ENCODE measurements at regions not wholly inside any gene's neighbourhood (a gene's known extent, or its start where the extent isn't known, plus 50 kb on each side); places are given as distances from the start of the nearest gene placed in this dataset.
"Not testable (repeated sequence)": the region's sequence is repeated elsewhere in the genome, so short reads cannot be mapped to it uniquely, and the experiment has no call there.

- no peak for DNase-seq (ENCODE audit: low spot score)
These were observed 301.7 kb upstream of the PTCHD4 start for GRCh38 chr6:48412656-48413055.

DNA sequence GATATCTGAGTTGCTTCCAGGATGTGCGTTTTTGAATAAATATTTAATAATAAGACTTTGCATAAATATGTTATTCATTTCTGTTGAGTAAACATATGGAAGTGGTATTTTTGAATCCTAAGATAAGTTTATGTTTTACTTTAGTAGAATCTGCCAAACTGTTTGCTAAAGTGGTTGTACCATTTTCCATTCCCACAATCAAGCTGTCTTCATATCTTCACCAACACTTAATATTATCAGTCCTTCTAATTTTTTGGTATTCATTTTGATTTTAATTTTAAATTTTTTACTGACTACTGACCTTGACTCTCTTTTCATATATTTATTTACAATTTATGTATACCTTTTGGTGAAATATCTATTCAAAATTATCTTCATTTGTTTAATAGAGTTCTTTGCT, 293.9 kb upstream of the PTCHD4 start:
- no peak for DNase-seq (ENCODE audit: low spot score)

- no peak for DNase-seq (ENCODE audit: low spot score)
These were observed 292.6 kb upstream of the PTCHD4 start for GRCh38 chr6:48403587-48403986.

DNA sequence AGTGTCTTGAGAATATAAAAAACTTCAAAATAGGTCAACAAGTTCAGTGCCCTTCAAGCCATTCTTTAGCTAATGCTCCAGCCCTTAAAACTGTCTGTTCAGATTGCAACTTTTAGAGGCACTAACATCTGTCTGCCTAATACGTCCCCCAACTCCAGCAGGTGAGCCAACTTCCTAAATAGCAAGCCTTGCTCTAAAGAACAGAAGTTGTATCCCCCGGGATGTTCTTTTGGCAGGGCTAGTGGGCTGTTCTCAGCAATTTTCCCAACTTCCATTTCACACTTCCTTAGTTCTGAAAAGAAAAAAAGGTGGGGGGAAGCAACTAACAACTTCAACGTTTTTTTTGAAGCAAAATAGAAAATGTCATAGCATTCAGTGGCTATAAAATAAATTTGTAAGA, 290.0 kb upstream of the PTCHD4 start:
- no peak for DNase-seq (ENCODE audit: low spot score)

DNA sequence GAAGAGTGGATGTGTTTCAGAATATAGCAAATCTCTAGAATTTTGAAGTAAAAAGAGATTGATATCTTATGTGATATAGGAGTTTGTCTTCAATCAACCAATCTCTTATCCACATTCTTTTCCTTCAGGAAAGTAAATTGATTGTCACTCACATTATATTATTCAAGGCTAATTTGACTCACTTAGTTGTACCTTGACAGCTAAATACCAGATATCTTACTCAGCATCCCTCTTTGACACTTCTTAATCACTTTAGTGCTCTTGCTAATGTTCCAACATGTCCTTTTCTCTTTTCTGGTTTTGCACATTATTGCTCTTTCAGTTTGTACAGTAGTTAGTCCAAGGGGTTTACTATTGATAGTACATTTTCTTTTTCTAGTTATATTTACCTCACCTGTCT, 286.9 kb upstream of the PTCHD4 start:
- no peak for DNase-seq (ENCODE audit: low spot score)

- no peak for DNase-seq (ENCODE audit: low spot score)
These were observed 278.4 kb upstream of the PTCHD4 start for GRCh38 chr6:48389146-48390043.

GRCh38 chr6:48388044-48388443, 277.0 kb upstream of the PTCHD4 start:
- DNase-seq (ENCODE audit: low spot score): no peak

GRCh38 chr6:48378884-48379407, 267.9 kb upstream of the PTCHD4 start:
- no peak for DNase-seq (ENCODE audit: low spot score)

DNA sequence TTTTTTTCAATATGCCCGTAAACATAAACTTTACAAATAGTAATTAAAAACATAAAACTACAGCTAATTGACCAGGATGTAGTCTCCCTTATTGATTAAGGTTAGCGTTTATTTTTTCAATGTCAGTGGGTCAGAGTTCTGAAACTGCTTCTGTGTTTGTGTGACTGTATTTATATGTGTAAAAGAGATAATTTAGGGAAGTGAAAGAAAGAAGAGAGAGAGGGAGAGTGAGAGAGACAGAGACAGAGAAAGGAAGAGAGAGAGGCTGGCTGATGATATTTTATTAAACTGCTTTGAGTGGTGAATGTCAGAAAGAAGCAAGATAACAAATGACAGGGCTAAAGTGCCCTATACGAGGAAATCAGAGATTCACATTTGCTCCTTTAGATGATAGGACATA, 266.1 kb upstream of the PTCHD4 start:
- DNase-seq (ENCODE audit: low spot score): no peak

- DNase-seq (ENCODE audit: low spot score): not testable (repeated sequence)
These were observed 260.2 kb upstream of the PTCHD4 start for GRCh38 chr6:48371226-48371625.

- DNase-seq (ENCODE audit: low spot score): no peak
These were observed 258.1 kb upstream of the PTCHD4 start for GRCh38 chr6:48369100-48369499.

GRCh38 chr6:48325701-48326100, 214.7 kb upstream of the PTCHD4 start:
- DNase-seq (ENCODE audit: low spot score): no peak

GRCh38 chr6:48318670-48319069, 207.7 kb upstream of the PTCHD4 start:
- no peak for DNase-seq (ENCODE audit: low spot score)

DNA sequence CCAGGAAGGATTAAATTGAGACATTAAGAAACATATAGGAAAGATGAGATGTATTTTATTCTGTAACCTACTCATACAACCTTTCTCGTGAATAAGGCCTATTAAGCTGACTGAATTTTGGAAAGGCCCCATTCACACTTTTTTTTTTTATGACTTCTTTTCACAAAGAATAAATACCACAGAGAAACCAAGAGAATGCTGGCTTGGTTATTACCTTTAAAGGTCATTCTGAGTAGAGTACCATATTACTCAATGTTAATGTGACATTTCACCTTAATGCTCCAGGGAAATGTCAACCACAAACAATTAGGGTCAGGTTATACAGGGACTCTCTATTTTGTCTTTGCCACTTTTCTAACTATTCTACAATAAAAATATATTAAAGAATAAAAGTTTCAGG, 204.9 kb upstream of the PTCHD4 start:
- no peak for DNase-seq (ENCODE audit: low spot score)

GRCh38 chr6:48315051-48315719, 204.2 kb upstream of the PTCHD4 start:
- no peak for DNase-seq (ENCODE audit: low spot score)

- no peak for DNase-seq (ENCODE audit: low spot score)
These were observed 200.3 kb upstream of the PTCHD4 start for GRCh38 chr6:48311301-48311700.

- DNase-seq (ENCODE audit: low spot score): no peak
These were observed 196.6 kb upstream of the PTCHD4 start for GRCh38 chr6:48307573-48307972.

- DNase-seq (ENCODE audit: low spot score): no peak
These were observed 179.6 kb upstream of the PTCHD4 start for GRCh38 chr6:48290595-48290994.

DNA sequence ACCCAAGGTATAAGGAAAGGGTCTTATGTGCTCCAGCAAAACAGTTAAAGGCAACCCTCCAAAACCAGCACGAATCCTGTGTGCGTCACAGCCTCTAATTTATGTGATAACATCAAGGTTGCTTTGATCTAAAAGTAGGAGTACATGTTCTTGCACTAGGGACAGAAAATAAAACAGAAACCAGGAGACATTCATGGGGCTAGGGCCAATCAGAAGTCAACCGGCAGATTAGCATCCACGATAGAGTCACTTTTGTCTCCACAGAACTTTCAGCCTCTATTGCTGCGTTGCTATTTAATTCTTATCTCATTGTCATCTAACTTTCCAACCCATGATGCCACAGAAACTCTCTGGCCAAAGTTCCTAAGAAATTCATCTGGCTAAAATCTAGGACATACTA, 178.8 kb upstream of the PTCHD4 start:
- DNase-seq (ENCODE audit: low spot score): no peak

DNA sequence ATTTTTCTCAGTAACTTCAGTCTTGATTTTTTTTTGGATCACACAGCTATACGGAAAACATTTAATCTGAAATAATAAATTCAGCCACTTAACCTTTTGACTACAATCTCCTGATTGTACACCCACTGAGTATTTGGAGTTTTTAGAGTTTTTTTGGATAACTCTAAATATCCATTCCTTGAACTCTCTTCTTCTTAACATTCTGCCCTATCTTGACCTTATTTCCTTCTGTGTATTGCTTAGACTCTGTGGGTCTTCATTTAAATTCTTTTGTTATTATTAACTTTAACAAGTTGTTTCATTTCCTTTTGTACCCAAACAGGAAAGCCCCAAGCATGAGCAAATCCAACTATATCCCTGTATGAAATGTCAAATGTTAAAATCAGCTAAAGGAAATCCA, 170.2 kb upstream of the PTCHD4 start:
- no peak for DNase-seq (ENCODE audit: low spot score)

DNA sequence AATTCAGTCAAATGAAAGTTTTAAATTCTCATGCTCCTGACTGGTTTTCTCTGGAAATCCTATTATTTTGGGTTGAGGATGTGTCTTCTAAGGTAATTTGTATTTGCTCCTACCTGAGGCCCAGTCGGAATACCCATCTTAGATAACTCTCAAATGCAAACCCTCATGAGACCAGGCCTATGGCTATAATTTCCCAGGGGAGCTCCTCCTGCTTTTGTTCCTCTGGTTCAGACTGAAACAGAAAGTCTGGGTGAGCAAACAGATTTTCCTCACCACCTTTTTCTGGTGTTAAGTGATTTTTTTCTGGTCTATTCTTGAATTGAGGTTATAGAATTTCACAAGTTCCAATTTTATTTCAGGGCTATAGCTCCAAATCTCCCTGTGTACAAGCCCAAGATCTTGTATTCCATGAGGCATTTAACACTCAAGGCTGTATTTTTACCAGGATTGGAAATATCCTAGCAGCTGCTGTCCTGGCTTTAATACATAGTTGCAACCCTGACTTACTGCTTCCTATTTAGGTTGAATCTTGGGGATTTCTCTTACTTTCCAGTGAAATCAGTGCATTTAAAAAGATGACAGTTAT, 169.1 kb upstream of the PTCHD4 start:
- DNase-seq (ENCODE audit: low spot score): no peak

DNA sequence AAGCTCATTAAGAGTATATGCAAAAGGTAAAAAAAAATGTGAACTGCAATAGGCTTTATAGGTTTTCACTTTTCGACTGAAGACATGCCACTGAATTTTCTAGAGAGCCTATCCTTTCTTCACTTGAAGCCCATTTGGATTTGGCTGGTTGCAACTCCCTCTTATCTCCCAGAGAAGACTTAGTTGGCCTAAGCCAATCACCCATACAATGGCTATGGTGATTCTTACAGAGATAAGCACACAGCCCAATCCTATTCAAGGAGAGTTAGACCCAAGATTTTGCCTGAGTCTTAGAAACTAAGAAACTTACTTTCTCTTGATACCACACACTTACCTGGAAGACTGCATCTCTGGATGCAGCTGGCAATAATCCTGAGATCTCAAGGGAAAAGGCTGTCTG, 167.3 kb upstream of the PTCHD4 start:
- no peak for DNase-seq (ENCODE audit: low spot score)

DNA sequence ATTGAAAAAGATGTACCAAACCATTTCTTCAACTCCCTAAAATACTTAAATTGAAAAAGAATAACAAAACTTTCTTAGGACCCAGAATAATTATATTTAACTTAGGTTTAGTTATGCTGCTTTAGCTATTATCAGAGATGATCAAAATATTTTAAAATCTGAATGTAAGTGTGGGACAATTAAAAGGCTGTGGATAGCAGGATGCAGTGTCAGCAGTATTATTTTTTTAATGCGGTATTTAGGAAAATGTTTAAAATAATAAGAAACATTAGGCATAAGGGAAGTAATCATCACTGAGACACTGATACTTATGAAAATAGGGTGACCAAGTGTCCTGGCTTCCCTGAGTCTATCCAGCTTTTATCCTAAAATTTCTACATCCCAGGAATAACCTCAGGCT, 161.5 kb upstream of the PTCHD4 start:
- no peak for DNase-seq (ENCODE audit: low spot score)

All from mucosa of gallbladder (tissue), 1 donor.